Occipital lobe (tissue), 1 donor: ENCODE measurements at regions not wholly inside any gene's neighbourhood (a gene's known extent, or its start where the extent isn't known, plus 50 kb on each side); places are given as distances from the start of the nearest gene placed in this dataset.
"Not testable (repeated sequence)": the region's sequence is repeated elsewhere in the genome, so short reads cannot be mapped to it uniquely, and the experiment has no call there.

Experiments used
- DNase-seq: peaks from one replicate; lab custom pipeline; 2025; lab: John Stamatoyannopoulos, UW

GRCh38 chr3:193902607-193903511 lies 233.1 kb upstream of the HES1 start:
- DNase-seq: no peak

GRCh38 chr3:193903512-193903817 lies 232.5 kb upstream of the HES1 start:
- DNase-seq: no peak

GRCh38 chr3:193903966-193904365 lies 232.0 kb upstream of the HES1 start:
- no peak for DNase-seq

GRCh38 chr3:193905541-193906396 lies 230.2 kb upstream of the HES1 start:
- DNase-seq: no peak

GRCh38 chr3:193906849-193907410 lies 229.0 kb upstream of the HES1 start:
- DNase-seq: no peak

GRCh38 chr3:193908181-193908744 lies 227.7 kb upstream of the HES1 start:
- DNase-seq: no peak

- no peak for DNase-seq
Observed at GRCh38 chr3:193909387-193909786, 226.6 kb upstream of the HES1 start.

- no peak for DNase-seq
Observed at GRCh38 chr3:193910310-193910709, 225.6 kb upstream of the HES1 start.

- no peak for DNase-seq
Observed at GRCh38 chr3:193910886-193911738, 224.8 kb upstream of the HES1 start.

- no peak for DNase-seq
Observed at GRCh38 chr3:193911784-193912340, 224.1 kb upstream of the HES1 start.

GRCh38 chr3:193912621-193913178 lies 223.2 kb upstream of the HES1 start:
- DNase-seq: no peak

GRCh38 chr3:193914602-193915001 lies 221.3 kb upstream of the HES1 start:
- DNase-seq: no peak

GRCh38 chr3:193915099-193915498 lies 220.8 kb upstream of the HES1 start:
- no peak for DNase-seq

- no peak for DNase-seq
Observed at GRCh38 chr3:193915613-193916012, 220.3 kb upstream of the HES1 start.

GRCh38 chr3:193917158-193917557 lies 218.8 kb upstream of the HES1 start:
- DNase-seq: no peak

GRCh38 chr3:193921465-193921864 lies 214.5 kb upstream of the HES1 start:
- DNase-seq: no peak

GRCh38 chr3:193922034-193922774 lies 213.7 kb upstream of the HES1 start:
- DNase-seq: no peak

- not testable (repeated sequence) for DNase-seq
Observed at GRCh38 chr3:193923958-193924357, 212.0 kb upstream of the HES1 start.

GRCh38 chr3:193926071-193926470 lies 209.9 kb upstream of the HES1 start:
- DNase-seq: not testable (repeated sequence)
